Neural progenitor cell (in vitro differentiated cells): ENCODE measurements at regions not wholly inside any gene's neighbourhood (a gene's known extent, or its start where the extent isn't known, plus 50 kb on each side); places are given as distances from the start of the nearest gene placed in this dataset.

Source experiments
- CTCF ChIP-seq: fragments of 200-600 bp; sonication (generic); IDR thresholded peaks from 2 replicates; pipeline ENCODE4 v1.5.1; 2017; ENCODE audit warnings: antibody characterized with exemption, mild to moderate bottlenecking
- EZH2 ChIP-seq: fragments of 200-600 bp; sonication (generic); IDR thresholded peaks from 2 replicates; pipeline ENCODE4 v1.6.1; 2017; ENCODE audit warnings: antibody characterized with exemption, mild to moderate bottlenecking, moderate library complexity
- EZH2phosphoT487 ChIP-seq: fragments of 200-600 bp; sonication (generic); IDR thresholded peaks from 2 replicates; pipeline ENCODE4 v1.6.1; 2017; ENCODE audit warnings: antibody characterized with exemption

GRCh38 chr20:23257848-23258746 is 92.5 kb upstream of the NXT1 start:
- TF ChIP-seq EZH2 (no peak), CTCF (no peak), EZH2phosphoT487 (no peak)
